ENCODE measurements at regions not wholly inside any gene's neighbourhood (a gene's known extent, or its start where the extent isn't known, plus 50 kb on each side); places are given as distances from the start of the nearest gene placed in this dataset.
A peak's percentile ranks its signal among the peaks of the same experiment; 100 is the strongest.

GRCh38 chr6:43926634-43927531, 156.9 kb downstream of the VEGFA start (continued):
- TF ChIP-seq BRD4 (CRISPR knock-in tag; IDR thresholded peaks at IDR 0.05) = no peak
- TF ChIP-seq ZNF687 (CRISPR knock-in tag; IDR thresholded peaks at IDR 0.05) = peak; percentile 65
- peak; percentile 72 for TF ChIP-seq THAP11 (CRISPR knock-in tag; IDR thresholded peaks at IDR 0.05)
- TF ChIP-seq ZNF317 (CRISPR knock-in tag; IDR thresholded peaks at IDR 0.05) = peak; percentile 65; the same call in 1 of the 2 replicates
- peak; percentile 22; the same call in 1 of the 2 replicates for TF ChIP-seq PHF8 (CRISPR knock-in tag; IDR thresholded peaks at IDR 0.05)
- peak; percentile 21; the same call in 1 of the 2 replicates for TF ChIP-seq ZNF766 (CRISPR knock-in tag; IDR thresholded peaks at IDR 0.05; ENCODE audit: borderline replicate concordance)
- peak; percentile 92; the same call in 1 of the 2 replicates for TF ChIP-seq MTA1 (CRISPR knock-in tag; IDR thresholded peaks at IDR 0.05; ENCODE audit: borderline replicate concordance)
- no peak for TF ChIP-seq SMAD9 (CRISPR knock-in tag; IDR thresholded peaks at IDR 0.05)
- no peak for TF ChIP-seq ZFP82 (CRISPR knock-in tag; IDR thresholded peaks at IDR 0.05; ENCODE audit: borderline replicate concordance)
- TF ChIP-seq CREB3 (CRISPR knock-in tag; IDR thresholded peaks at IDR 0.05) = no peak
- TF ChIP-seq ZNF253 (CRISPR knock-in tag; IDR thresholded peaks at IDR 0.05; ENCODE audit: borderline replicate concordance) = no peak
- no peak for TF ChIP-seq GATAD1 (CRISPR knock-in tag; IDR thresholded peaks at IDR 0.05)
- TF ChIP-seq CREM (IDR thresholded peaks at IDR 0.05) = peak; percentile 83
- TF ChIP-seq CREM (CRISPR knock-in tag; IDR thresholded peaks at IDR 0.05) = no peak
- peak; percentile 84; the same call in 1 of the 2 replicates for TF ChIP-seq ZBTB10 (CRISPR knock-in tag; IDR thresholded peaks at IDR 0.05; ENCODE audit: borderline replicate concordance)
- no peak for TF ChIP-seq HNRNPL (IDR thresholded peaks at IDR 0.05; ENCODE audit: low read depth, low read length)
- TF ChIP-seq TERF1 (CRISPR knock-in tag; IDR thresholded peaks at IDR 0.05) = no peak
- TF ChIP-seq TFDP1 (CRISPR knock-in tag; IDR thresholded peaks at IDR 0.05; ENCODE audit: borderline replicate concordance) = no peak; the same call in 1 of the 2 replicates
- no peak for TF ChIP-seq POLR2AphosphoS2 (IDR thresholded peaks at IDR 0.05; ENCODE audit: low read depth, low read length)
